ENCODE measurements at regions not wholly inside any gene's neighbourhood (a gene's known extent, or its start where the extent isn't known, plus 50 kb on each side); places are given as distances from the start of the nearest gene placed in this dataset.

GRCh38 chr2:41568648-41569047 is 479.2 kb upstream of the PKDCC start:
- TF ChIP-seq POLR2A (IDR thresholded peaks at IDR 0.05), result no peak
- TF ChIP-seq CTCF (IDR thresholded peaks at IDR 0.05), result no peak
